Activated CD8-positive, alpha-beta T cell treated with anti-CD3 and anti-CD28 coated beads for 36 hours (primary cell): ENCODE measurements at regions not wholly inside any gene's neighbourhood (a gene's known extent, or its start where the extent isn't known, plus 50 kb on each side); places are given as distances from the start of the nearest gene placed in this dataset.

ENCODE experiments used
- ATAC-seq: fragments of 200-7000 bp; cut with Tn5 transposase; one replicate; pipeline ENCODE4 v1.10.0; 2021; ENCODE audit warnings: mild to moderate bottlenecking, moderate library complexity
- CTCF ChIA-PET: fragments of 350-600 bp; sonication (Branson Sonifier 250); formaldehyde crosslinking; loops from one replicate; lab custom pipeline; 2021; ENCODE audit warnings: antibody characterized with exemption; lab: Charles Lee
- POLR2A ChIA-PET: fragments of 350-600 bp; sonication (Branson Sonifier 250); formaldehyde crosslinking; loops from one replicate; lab custom pipeline; 2021; ENCODE audit warnings: antibody characterized with exemption; lab: Charles Lee
- DNase-seq: peaks from one replicate; pipeline ENCODE4 v3.0.0-alpha.2; 2020
- H3K27ac Mint-ChIP-seq: one replicate; pipeline ENCODE4 v1.8.0; 2021; ENCODE audit warnings: mild to moderate bottlenecking, mixed read lengths
- H3K27me3 Mint-ChIP-seq: one replicate; pipeline ENCODE4 v1.8.0; 2021; ENCODE audit warnings: mixed read lengths
- H3K36me3 Mint-ChIP-seq: one replicate; pipeline ENCODE4 v1.8.0; 2021; ENCODE audit warnings: low read depth, mixed read lengths
- H3K4me1 Mint-ChIP-seq: one replicate; pipeline ENCODE4 v1.8.0; 2021; ENCODE audit warnings: low read depth, mixed read lengths
- H3K4me3 Mint-ChIP-seq: one replicate; pipeline ENCODE4 v1.8.0; 2021; ENCODE audit warnings: mild to moderate bottlenecking, moderate library complexity, mixed read lengths
- H3K9me3 Mint-ChIP-seq: one replicate; pipeline ENCODE4 v1.8.0; 2021; ENCODE audit warnings: mixed read lengths
- CTCF ChIP-seq: fragments of 200-600 bp; IDR thresholded peaks from one replicate; pipeline ENCODE4 v1.8.0; 2022; ENCODE audit warnings: antibody characterized with exemption, mild to moderate bottlenecking
- intact Hi-C: fragments of 100-400 bp; cut with micrococcal nuclease; formaldehyde crosslinking; loops from one replicate; pipeline ENCODE4 v1.10.0; 2022

GRCh38 chr1:178020968-178021640 is 51.2 kb upstream of the SEC16B start:
- no peak for TF ChIP-seq CTCF
- no peak for ATAC-seq
- POLR2A ChIA-PET = no interaction called here

GRCh38 chr1:178021950-178022349 is 52.1 kb upstream of the SEC16B start:
- Mint-ChIP-seq H3K4me3 (no peak overlapping the region), H3K9me3 (peaks cover 5% of the 10 kb centered on the region), H3K27ac (no peak overlapping the region), H3K4me1 (no peaks in the 10 kb centered on the region), H3K27me3 (no peaks in the 10 kb centered on the region), H3K36me3 (no peaks in the 10 kb centered on the region)
- POLR2A ChIA-PET = no interaction called here
- ATAC-seq (no peak), DNase-seq (no peak)
- CTCF ChIA-PET = no interaction called here
- intact Hi-C loops = no loop called here
- TF ChIP-seq CTCF = no peak

More at GRCh38 chr1:178020968-178021640, 51.2 kb upstream of the SEC16B start:
- H3K36me3 Mint-ChIP-seq = no peaks in the 10 kb centered on the region
- intact Hi-C loops = no loop called here
- DNase-seq = no peak
- no peak overlapping the region for H3K27ac Mint-ChIP-seq
- H3K4me3 Mint-ChIP-seq = no peak overlapping the region
- peaks cover 5% of the 10 kb centered on the region for H3K9me3 Mint-ChIP-seq
- CTCF ChIA-PET = no interaction called here
- no peaks in the 10 kb centered on the region for H3K4me1 Mint-ChIP-seq
- H3K27me3 Mint-ChIP-seq = no peaks in the 10 kb centered on the region

GRCh38 chr1:178023181-178023618 is 53.3 kb upstream of the SEC16B start:
- DNase-seq (no peak), ATAC-seq (no peak)
- intact Hi-C loops = no loop called here
- Mint-ChIP-seq H3K27ac (no peak overlapping the region), H3K36me3 (no peaks in the 10 kb centered on the region), H3K4me3 (no peak overlapping the region), H3K27me3 (no peaks in the 10 kb centered on the region), H3K9me3 (peaks cover 1% of the 10 kb centered on the region), H3K4me1 (no peaks in the 10 kb centered on the region)
- CTCF ChIA-PET = no interaction called here
- POLR2A ChIA-PET = no interaction called here
- no peak for TF ChIP-seq CTCF

GRCh38 chr1:178024504-178024903 is 54.6 kb upstream of the SEC16B start:
- Mint-ChIP-seq H3K27ac (no peak overlapping the region), H3K36me3 (no peaks in the 10 kb centered on the region), H3K4me3 (no peak overlapping the region), H3K4me1 (no peaks in the 10 kb centered on the region), H3K9me3 (peaks cover 1% of the 10 kb centered on the region), H3K27me3 (no peaks in the 10 kb centered on the region)
- ATAC-seq = no peak
- ChIA-PET CTCF (no interaction called here), POLR2A (no interaction called here)
- intact Hi-C loops = no loop called here
- DNase-seq = no peak
- no peak for TF ChIP-seq CTCF

GRCh38 chr1:178025613-178026356 is 55.9 kb upstream of the SEC16B start:
- DNase-seq = no peak
- POLR2A ChIA-PET = no interaction called here
- H3K9me3 Mint-ChIP-seq = peaks cover 1% of the 10 kb centered on the region
- H3K27me3 Mint-ChIP-seq = no peaks in the 10 kb centered on the region
- H3K36me3 Mint-ChIP-seq = no peaks in the 10 kb centered on the region
- intact Hi-C loops = no loop called here
- no peak overlapping the region for H3K4me3 Mint-ChIP-seq
- ATAC-seq = no peak
- CTCF ChIA-PET = no interaction called here
- TF ChIP-seq CTCF = no peak
- no peaks in the 10 kb centered on the region for H3K4me1 Mint-ChIP-seq
- no peak overlapping the region for H3K27ac Mint-ChIP-seq
